ENCODE measurements at regions not wholly inside any gene's neighbourhood (a gene's known extent, or its start where the extent isn't known, plus 50 kb on each side); places are given as distances from the start of the nearest gene placed in this dataset.

GRCh38 chr11:122355968-122356367 lies 240.0 kb upstream of the BLID start:
- no peaks in the 10 kb centered on the region for H3K9me3 Mint-ChIP-seq
- H3K36me3 Mint-ChIP-seq (ENCODE audit: low read depth), result no peaks in the 10 kb centered on the region
- DNase-seq, result no peak
- H3K27ac Mint-ChIP-seq, result no peak overlapping the region
- H3K4me1 Mint-ChIP-seq, result no peaks in the 10 kb centered on the region
- ChIA-PET POLR2A (no interaction called here), CTCF (no interaction called here)
- no peak overlapping the region for H3K4me3 Mint-ChIP-seq
- no peaks in the 10 kb centered on the region for H3K27me3 Mint-ChIP-seq

- POLR2A ChIA-PET, result no interaction called here
- Mint-ChIP-seq H3K27ac (no peak overlapping the region), H3K27me3 (no peaks in the 10 kb centered on the region), H3K9me3 (no peaks in the 10 kb centered on the region), H3K4me3 (no peak overlapping the region), H3K4me1 (no peaks in the 10 kb centered on the region), H3K36me3 (ENCODE audit: low read depth) (no peaks in the 10 kb centered on the region)
- no peak for DNase-seq
- CTCF ChIA-PET, result no interaction called here
Observed at GRCh38 chr11:122354025-122354697, 238.1 kb upstream of the BLID start.

GRCh38 chr11:122353561-122353960 lies 237.5 kb upstream of the BLID start:
- Mint-ChIP-seq H3K4me1 (no peaks in the 10 kb centered on the region), H3K4me3 (no peak overlapping the region), H3K36me3 (ENCODE audit: low read depth) (no peaks in the 10 kb centered on the region), H3K9me3 (no peaks in the 10 kb centered on the region), H3K27ac (no peak overlapping the region), H3K27me3 (no peaks in the 10 kb centered on the region)
- ChIA-PET POLR2A (no interaction called here), CTCF (no interaction called here)
- DNase-seq, result no peak

- H3K36me3 Mint-ChIP-seq (ENCODE audit: low read depth), result no peaks in the 10 kb centered on the region
Observed at GRCh38 chr11:122348659-122349409, 232.8 kb upstream of the BLID start.

GRCh38 chr11:122346006-122346405 lies 230.0 kb upstream of the BLID start:
- ChIA-PET CTCF (no interaction called here), POLR2A (no interaction called here)
- H3K4me3 Mint-ChIP-seq, result no peak overlapping the region
- H3K36me3 Mint-ChIP-seq (ENCODE audit: low read depth), result no peaks in the 10 kb centered on the region
- H3K27me3 Mint-ChIP-seq, result no peaks in the 10 kb centered on the region
- no peak overlapping the region for H3K27ac Mint-ChIP-seq
- no peaks in the 10 kb centered on the region for H3K9me3 Mint-ChIP-seq
- DNase-seq, result no peak
- no peaks in the 10 kb centered on the region for H3K4me1 Mint-ChIP-seq

More at GRCh38 chr11:122348659-122349409, 232.8 kb upstream of the BLID start:
- DNase-seq, result no peak
- Mint-ChIP-seq H3K27ac (no peak overlapping the region), H3K27me3 (no peaks in the 10 kb centered on the region), H3K4me3 (no peak overlapping the region), H3K4me1 (no peaks in the 10 kb centered on the region), H3K9me3 (no peaks in the 10 kb centered on the region)
- POLR2A ChIA-PET, result no interaction called here
- CTCF ChIA-PET, result no interaction called here

GRCh38 chr11:122345586-122345985 lies 229.6 kb upstream of the BLID start:
- no peak for DNase-seq
- ChIA-PET CTCF (no interaction called here), POLR2A (no interaction called here)
- H3K9me3 Mint-ChIP-seq, result no peaks in the 10 kb centered on the region
- no peak overlapping the region for H3K4me3 Mint-ChIP-seq
- no peaks in the 10 kb centered on the region for H3K36me3 Mint-ChIP-seq (ENCODE audit: low read depth)
- no peaks in the 10 kb centered on the region for H3K27me3 Mint-ChIP-seq
- no peak overlapping the region for H3K27ac Mint-ChIP-seq
- H3K4me1 Mint-ChIP-seq, result no peaks in the 10 kb centered on the region

GRCh38 chr11:122344215-122344614 lies 228.2 kb upstream of the BLID start:
- DNase-seq, result no peak
- Mint-ChIP-seq H3K4me3 (no peak overlapping the region), H3K36me3 (ENCODE audit: low read depth) (no peaks in the 10 kb centered on the region), H3K4me1 (no peaks in the 10 kb centered on the region), H3K27ac (no peak overlapping the region), H3K9me3 (no peaks in the 10 kb centered on the region), H3K27me3 (no peaks in the 10 kb centered on the region)
- POLR2A ChIA-PET, result no interaction called here
- CTCF ChIA-PET, result no interaction called here

- no peaks in the 10 kb centered on the region for H3K27me3 Mint-ChIP-seq
- POLR2A ChIA-PET, result no interaction called here
- no peak overlapping the region for H3K27ac Mint-ChIP-seq
- H3K4me1 Mint-ChIP-seq, result no peaks in the 10 kb centered on the region
- no peak for DNase-seq
- no peaks in the 10 kb centered on the region for H3K9me3 Mint-ChIP-seq
- no peak overlapping the region for H3K4me3 Mint-ChIP-seq
- no peaks in the 10 kb centered on the region for H3K36me3 Mint-ChIP-seq (ENCODE audit: low read depth)
- CTCF ChIA-PET, result no interaction called here
Observed at GRCh38 chr11:122343210-122343609, 227.2 kb upstream of the BLID start.

- Mint-ChIP-seq H3K4me1 (no peaks in the 10 kb centered on the region), H3K9me3 (no peaks in the 10 kb centered on the region), H3K4me3 (no peak overlapping the region), H3K27me3 (no peaks in the 10 kb centered on the region), H3K36me3 (ENCODE audit: low read depth) (no peaks in the 10 kb centered on the region), H3K27ac (no peak overlapping the region)
- ChIA-PET CTCF (no interaction called here), POLR2A (no interaction called here)
- no peak for DNase-seq
Observed at GRCh38 chr11:122342089-122342744, 226.2 kb upstream of the BLID start.

- no peaks in the 10 kb centered on the region for H3K9me3 Mint-ChIP-seq
- no peak overlapping the region for H3K4me3 Mint-ChIP-seq
- H3K27me3 Mint-ChIP-seq, result no peaks in the 10 kb centered on the region
- no peak for DNase-seq
- H3K27ac Mint-ChIP-seq, result no peak overlapping the region
- POLR2A ChIA-PET, result no interaction called here
- no peaks in the 10 kb centered on the region for H3K4me1 Mint-ChIP-seq
- CTCF ChIA-PET, result no interaction called here
- no peaks in the 10 kb centered on the region for H3K36me3 Mint-ChIP-seq (ENCODE audit: low read depth)
Observed at GRCh38 chr11:122341477-122341876, 225.5 kb upstream of the BLID start.

GRCh38 chr11:122340607-122341290 lies 224.7 kb upstream of the BLID start:
- no peak overlapping the region for H3K27ac Mint-ChIP-seq
- no peaks in the 10 kb centered on the region for H3K36me3 Mint-ChIP-seq (ENCODE audit: low read depth)
- H3K9me3 Mint-ChIP-seq, result no peaks in the 10 kb centered on the region
- no peaks in the 10 kb centered on the region for H3K27me3 Mint-ChIP-seq
- no peaks in the 10 kb centered on the region for H3K4me1 Mint-ChIP-seq
- DNase-seq, result no peak
- CTCF ChIA-PET, result no interaction called here
- H3K4me3 Mint-ChIP-seq, result no peak overlapping the region
- POLR2A ChIA-PET, result no interaction called here

- DNase-seq, result no peak
- H3K4me1 Mint-ChIP-seq, result no peaks in the 10 kb centered on the region
- no peaks in the 10 kb centered on the region for H3K27me3 Mint-ChIP-seq
- POLR2A ChIA-PET, result no interaction called here
- CTCF ChIA-PET, result interaction anchor here (0.5 kb wide), 1 partner anchor 1939 kb away, joined by 3 read pairs; no protein-coding TSS in a partner anchor
- no peaks in the 10 kb centered on the region for H3K36me3 Mint-ChIP-seq (ENCODE audit: low read depth)
- no peak overlapping the region for H3K27ac Mint-ChIP-seq
- H3K4me3 Mint-ChIP-seq, result no peak overlapping the region
- no peaks in the 10 kb centered on the region for H3K9me3 Mint-ChIP-seq
Observed at GRCh38 chr11:122339436-122340060, 223.5 kb upstream of the BLID start.

- Mint-ChIP-seq H3K4me3 (no peak overlapping the region), H3K36me3 (ENCODE audit: low read depth) (no peaks in the 10 kb centered on the region), H3K27me3 (no peaks in the 10 kb centered on the region), H3K4me1 (no peaks in the 10 kb centered on the region), H3K9me3 (no peaks in the 10 kb centered on the region), H3K27ac (no peak overlapping the region)
- ChIA-PET POLR2A (no interaction called here), CTCF (no interaction called here)
- no peak for DNase-seq
Observed at GRCh38 chr11:122337704-122338103, 221.7 kb upstream of the BLID start.

Measured in activated CD4-positive, alpha-beta memory T cell treated with anti-CD3 and anti-CD28 coated beads, Interleukin-2, amount 10 ng/mL, durations not matched to agents 7 days and 5 days (primary cell).